ENCODE measurements at regions not wholly inside any gene's neighbourhood (a gene's known extent, or its start where the extent isn't known, plus 50 kb on each side); places are given as distances from the start of the nearest gene placed in this dataset.

GRCh38 chr2:14923820-14924580 is 291.5 kb downstream of the LRATD1 start:
- no peak for DNase-seq

DNA sequence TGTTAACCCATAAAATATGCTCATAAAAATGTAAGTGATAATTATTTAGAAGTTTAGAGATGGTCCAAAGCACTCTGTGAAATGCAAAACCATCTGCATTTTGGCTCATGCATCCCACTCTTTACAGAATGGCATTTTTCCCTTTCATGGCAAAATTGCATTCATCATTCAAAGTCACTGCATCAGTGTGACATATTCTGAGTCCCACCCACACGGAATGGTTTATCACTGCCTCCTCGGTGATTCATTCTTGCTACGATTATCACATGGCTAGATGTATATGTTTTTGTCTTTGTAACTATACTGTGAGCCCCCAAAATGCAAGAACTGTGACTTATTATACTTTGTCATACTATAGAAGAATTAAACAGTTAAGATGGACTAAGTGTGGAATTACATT is 293.0 kb downstream of the LRATD1 start:
- DNase-seq, result no peak

DNA sequence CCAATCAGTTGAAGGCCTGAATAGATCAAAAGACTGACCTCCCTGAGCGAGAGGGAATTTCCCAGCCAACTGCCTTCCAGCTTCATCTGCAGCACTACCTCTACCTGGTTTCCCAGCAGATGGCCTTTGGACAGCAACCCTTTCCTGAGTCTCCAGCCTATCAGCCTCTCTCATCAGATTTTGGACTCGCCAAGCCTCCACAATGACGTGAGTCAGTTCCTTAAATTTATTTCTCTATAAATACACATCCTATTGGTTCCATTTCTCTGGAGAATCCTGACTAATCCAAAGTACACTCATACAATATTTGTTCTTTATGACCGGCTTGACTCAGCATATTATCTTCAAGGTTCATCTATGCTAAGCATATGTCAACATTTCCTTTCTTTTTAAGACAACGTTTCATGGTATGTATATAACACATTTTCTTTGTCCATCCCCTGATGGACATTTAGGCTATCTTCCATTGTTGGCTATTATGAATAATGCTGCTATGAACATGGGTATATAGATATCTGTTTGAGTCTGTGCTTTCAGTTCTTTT is 294.6 kb downstream of the LRATD1 start:
- DNase-seq, result no peak

DNA sequence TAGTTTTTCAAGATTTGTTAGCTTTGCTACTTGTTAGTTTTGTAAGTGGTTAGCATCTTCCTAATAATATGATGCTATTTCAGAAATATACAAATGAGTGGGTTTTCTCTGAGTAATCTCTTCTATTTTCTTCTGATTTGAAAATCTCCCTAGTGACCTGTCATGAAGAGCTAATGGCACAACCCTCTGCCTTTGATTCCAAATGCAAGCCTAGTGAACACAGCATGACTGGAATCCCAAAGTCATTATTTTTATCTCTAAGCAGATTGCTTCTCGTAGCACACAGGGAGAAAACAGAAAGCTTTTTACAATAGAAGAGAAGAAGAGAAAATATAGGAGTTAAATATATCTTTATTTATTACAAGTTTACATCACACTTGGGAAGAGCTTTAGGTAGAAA is 295.5 kb downstream of the LRATD1 start:
- DNase-seq, result no peak

- DNase-seq, result no peak
Measured at GRCh38 chr2:14930441-14930840, 297.9 kb downstream of the LRATD1 start.

- DNase-seq, result no peak
Measured at GRCh38 chr2:14932285-14932684, 299.8 kb downstream of the LRATD1 start.

GRCh38 chr2:14933753-14934152 is 301.2 kb downstream of the LRATD1 start:
- no peak for DNase-seq

DNA sequence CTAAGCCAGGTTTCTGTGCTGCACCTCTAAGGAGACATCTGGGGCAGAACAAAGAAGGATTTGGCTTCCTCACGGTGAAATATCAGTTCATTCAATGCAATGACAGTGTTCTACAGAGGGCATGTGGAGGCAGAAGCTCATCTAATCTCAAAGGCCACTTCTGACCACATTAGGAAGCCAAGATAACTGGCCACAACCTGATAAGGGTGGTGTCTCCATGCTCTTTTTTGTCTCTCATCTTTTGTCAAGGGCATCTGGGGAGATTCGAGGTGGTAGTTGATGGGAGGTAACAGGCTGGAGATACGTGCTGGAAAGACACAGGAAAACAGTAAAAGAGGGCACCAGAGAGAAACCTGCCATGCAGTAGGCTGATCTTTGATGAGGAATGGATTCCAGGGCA is 303.9 kb downstream of the LRATD1 start:
- no peak for DNase-seq

DNA sequence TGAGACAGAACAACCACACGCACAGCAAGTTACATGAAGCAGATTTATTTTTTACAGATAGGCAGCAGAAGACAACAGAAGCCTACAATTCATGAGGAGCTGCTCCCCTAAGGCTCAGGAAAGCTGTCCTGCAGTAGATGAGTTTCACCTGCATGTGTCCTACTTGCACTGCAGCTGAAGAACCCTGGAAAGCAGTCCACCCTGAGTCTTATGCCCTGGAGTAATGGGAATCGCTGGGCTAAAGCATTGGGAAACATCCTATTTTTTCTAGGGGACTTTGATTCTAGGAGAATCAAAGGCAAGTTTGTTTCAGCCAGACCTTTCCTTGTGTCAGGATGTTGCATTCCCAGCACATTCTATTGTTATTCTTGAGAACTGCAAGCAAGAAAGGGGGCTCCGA is 304.8 kb downstream of the LRATD1 start:
- DNase-seq, result no peak

- no peak for DNase-seq
Measured at GRCh38 chr2:14941151-14941631, 308.7 kb downstream of the LRATD1 start.

DNA sequence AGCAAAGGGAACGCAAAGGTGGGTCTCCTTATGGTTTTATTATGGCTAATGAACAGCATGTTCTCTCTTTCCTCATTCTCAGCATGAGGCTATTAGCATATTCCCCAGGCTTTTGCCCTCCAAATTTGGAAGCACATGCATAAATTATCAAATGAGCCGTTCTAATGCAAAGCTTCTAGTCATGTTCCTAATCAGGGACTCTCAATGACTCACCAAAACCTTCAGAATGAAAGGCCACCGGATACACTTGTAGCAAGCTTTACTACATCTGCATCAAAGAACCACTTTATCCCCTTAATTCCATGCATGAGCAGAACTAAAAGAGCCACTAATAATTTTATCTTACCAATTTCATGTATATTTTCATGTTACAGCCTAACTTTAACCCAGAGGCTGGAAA is 310.5 kb downstream of the LRATD1 start:
- no peak for DNase-seq

- no peak for DNase-seq
Measured at GRCh38 chr2:14944562-14945346, 312.2 kb downstream of the LRATD1 start.

DNA sequence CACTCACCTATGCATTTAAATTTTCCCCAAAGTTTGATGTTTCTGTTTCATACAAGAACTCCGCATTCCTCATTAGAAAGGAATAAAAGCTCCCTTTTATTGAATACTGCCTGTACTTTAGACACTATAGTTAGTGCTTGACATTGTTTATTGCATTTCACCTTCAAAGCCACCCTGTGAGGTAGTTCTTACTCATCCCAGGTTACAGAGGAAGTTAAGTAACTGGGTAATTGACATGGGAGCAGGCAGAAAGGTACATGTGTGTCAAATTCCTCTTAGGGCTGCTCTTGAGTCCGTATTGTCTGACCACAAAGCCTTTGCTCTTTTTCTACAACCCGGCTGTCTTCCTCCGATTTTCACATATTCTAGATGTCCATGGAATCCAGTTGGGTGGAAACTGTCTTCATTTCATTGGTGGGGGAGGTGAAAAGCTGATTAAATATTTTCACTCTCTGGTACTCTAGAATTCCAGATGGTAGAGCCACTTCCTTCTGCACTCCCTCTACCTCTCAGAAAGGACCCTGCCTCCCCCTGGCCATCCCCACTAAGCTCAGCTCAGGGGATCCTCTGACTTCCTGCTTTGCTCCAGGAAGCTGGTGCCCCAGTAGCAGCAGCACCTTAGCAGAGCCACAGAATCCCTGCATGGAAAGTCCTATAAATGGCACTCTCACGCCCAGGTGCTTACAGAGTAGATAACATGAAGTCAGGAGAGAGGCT is 319.2 kb downstream of the LRATD1 start:
- no peak for DNase-seq

DNA sequence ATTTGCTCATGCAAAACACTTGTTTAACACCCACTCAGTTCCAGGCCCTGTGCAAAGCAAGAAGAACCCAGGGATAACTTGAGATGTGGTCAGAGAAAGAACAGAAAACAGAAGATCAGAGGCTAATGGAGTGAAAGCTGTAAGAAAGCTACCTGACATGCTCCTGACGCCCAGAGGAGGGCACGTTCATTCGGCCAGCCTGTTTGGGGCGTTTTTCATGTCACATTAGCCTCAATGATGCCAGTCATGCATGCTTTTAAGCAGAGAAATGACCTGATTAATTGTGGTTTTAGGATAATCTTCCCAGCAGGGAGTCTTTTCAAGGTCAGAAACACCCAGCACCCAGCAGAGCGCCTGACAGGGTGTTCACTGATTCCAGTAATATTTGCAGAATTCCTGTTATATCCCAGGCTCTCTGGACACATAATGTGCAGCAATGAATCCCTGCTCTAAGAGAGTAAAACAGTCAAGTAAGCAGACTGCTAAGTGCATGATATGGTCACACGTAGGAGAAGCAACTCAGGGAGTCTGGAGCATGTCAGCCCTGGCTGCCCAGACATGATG is 320.0 kb downstream of the LRATD1 start:
- DNase-seq, result no peak

DNA sequence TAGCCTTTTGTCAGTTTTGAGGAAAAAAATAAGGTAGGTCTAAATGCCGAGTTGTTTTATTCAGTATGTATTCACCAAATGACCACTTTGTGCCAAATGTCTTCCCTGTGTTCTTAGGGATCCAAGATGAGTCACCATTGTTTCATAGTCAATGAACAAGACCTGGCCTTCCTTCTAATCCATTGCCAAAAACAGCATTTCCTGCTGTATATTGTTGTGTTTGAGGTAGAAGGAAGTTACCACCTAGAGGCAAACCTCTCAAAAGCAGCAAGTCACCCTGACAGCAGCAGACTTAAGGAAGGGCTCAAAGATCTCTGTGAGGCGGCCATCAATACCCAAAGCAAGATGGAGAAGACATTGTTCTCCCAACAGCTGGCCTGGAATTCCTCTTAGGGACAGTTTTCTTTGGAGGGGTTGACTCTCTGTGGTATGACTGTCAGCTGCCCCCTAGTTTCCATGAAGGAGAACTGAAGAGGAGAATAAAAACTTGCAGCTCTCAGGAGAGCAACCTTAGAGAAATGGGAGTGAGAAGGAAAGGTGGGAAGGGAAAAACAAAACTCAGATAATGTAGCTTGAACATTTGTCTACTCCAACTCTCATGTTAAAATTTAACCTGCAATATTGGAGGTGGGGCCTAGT is 328.3 kb downstream of the LRATD1 start:
- DNase-seq, result no peak

GRCh38 chr2:14967729-14968128 is 335.2 kb downstream of the LRATD1 start:
- DNase-seq, result no peak

DNA sequence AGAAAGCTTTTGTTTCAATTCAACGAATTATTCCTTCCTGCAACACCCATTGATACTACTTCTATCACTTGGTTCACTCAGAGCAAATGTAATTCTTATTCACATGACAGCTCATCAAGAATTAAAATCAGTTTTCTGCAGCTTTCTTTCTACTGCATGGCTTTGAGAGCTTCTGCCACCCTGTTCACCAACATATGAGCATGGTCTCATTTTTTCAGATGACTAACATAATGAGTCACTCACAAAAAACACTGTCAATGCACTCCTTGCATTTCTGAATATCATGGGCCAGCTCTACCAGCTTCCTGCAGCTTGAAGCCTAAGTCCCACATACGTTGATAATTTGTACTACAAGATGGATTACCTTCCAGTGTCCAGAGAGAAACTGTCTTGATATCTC is 342.9 kb downstream of the LRATD1 start:
- DNase-seq, result no peak

DNA sequence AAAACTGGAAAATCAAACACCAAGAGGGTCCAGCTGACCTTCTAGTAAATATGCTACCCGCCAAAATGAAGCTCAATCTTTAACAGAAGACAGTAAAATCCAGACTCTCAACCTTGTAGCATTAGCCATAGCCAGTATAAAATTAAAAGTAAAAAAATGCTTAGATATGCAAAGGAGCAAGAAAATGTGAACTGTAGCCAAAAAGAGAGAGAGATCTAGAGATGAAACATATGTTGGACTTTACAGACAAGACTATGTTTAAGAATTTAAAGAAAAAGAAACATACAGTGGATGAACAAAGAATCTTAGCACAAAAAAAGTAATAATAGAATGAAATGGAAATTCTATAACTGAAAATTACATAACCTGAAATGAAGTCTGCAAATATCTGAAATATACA is 344.5 kb downstream of the LRATD1 start:
- no peak for DNase-seq

GRCh38 chr2:14978845-14979244 is 346.3 kb downstream of the LRATD1 start:
- no peak for DNase-seq

DNA sequence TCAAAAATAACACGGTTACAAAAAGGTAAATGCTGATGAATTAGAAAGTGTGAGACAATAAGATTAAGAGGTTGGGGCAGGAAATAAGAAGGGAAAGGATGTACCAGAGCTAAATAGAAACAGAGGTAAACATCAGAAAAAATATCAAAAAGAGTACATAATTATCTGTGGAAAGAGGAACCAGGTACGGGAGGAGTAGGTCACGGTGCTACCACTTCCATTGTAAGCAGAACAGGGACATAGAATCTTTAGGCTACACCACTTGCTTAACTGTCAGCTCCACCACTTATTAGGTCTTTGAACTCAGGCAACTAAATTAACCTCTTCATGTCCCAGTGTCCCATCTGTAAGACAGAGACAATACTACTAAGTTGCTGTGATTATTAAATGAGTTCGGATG is 350.3 kb downstream of the LRATD1 start:
- DNase-seq, result no peak

DNA sequence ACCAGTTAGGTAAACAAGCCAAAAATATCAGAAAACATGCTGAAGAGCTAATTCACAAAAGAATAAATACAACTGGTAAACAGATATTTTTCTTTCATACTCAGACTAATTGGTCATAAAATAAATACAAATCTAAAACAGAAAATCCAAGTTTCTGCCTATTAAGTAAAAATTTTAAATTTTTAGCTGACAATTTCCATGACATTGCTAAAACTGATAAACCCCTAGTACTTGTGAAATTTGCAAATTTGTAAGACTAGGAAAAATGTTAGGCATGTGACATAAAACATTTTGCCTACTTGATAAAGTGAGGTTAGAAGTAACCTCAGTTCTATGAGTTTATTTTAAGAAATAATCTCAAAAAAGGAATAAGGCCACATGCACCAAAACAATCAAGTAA is 356.1 kb downstream of the LRATD1 start:
- DNase-seq, result no peak

DNA sequence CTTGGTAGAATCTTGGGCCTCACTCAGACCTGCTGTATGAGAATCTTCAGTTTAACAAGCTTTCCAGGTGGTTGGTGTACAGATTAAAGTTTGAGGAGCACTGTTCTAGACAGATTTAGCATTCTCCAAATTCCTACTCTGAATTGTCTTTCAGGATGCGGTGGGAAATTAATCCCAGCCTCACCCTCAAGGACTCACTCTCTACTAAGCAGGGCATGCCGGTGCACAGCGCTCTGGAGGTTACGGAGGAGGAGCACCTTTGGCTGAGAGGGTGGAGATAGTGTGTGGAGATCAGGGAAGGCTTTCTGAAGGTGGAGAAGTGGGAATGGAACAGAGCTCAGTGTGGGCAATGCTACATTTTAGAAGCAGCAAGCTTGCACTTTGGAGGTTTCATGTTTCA is 359.2 kb downstream of the LRATD1 start:
- DNase-seq, result no peak

- no peak for DNase-seq
Measured at GRCh38 chr2:14994721-14995120, 362.2 kb downstream of the LRATD1 start.

All from inflammatory macrophage treated with lipopolysaccharide for 4 hours (primary cell).